ENCODE measurements at regions not wholly inside any gene's neighbourhood (a gene's known extent, or its start where the extent isn't known, plus 50 kb on each side); places are given as distances from the start of the nearest gene placed in this dataset.

DNA sequence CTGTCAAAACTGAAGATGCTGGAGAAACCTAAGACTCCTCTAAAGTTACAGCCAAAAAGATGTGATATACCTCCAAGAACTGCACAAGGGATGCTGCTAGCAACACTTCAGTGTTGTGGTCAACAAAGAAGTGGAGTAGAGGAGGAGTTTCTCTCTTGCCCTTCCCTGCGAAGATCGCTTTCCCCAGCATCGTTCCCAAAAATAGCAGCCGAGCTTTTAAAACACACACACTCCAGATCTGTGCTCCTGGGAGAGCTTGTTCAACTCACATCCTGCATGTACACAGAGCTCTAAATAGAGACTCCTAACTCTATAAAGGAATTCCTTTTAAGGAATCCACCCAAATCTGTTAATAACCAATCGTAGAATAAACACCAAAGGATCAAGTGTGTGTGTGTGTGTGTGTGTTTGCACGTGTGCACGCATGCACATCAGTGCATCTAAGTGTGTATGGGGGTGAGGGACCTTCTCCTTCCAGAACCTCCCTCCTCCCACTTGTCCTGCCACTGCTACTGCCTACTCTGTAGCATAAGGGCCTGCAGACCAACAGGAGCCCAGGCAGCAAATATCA, 58.5 kb downstream of the PSMG1 start:
- intact Hi-C loops (cut with DNase I), result loop anchor here (5.0 kb wide), 1 partner anchor 37 kb away; no protein-coding TSS in a partner anchor
- no peak for DNase-seq (ENCODE audit: low spot score)

DNA sequence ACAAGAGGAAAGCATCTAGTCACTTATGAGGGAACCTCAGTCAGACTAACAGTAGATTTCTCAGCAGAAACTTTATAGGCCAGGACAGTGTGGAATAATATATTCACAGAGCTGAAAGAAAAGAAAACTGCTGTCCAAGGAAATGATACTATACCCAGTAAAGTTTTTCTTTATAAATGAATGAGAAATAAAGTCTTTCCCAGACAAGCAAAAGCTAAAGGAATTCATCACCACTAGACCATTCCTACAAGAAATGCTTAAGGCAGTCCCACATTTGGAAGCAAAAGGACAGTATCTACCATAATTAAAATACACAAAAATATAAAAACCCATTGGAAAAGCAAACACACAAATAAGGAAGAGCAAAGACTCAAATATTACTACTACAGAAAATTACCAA, 59.9 kb downstream of the PSMG1 start:
- intact Hi-C loops (cut with DNase I), result no loop called here

DNA sequence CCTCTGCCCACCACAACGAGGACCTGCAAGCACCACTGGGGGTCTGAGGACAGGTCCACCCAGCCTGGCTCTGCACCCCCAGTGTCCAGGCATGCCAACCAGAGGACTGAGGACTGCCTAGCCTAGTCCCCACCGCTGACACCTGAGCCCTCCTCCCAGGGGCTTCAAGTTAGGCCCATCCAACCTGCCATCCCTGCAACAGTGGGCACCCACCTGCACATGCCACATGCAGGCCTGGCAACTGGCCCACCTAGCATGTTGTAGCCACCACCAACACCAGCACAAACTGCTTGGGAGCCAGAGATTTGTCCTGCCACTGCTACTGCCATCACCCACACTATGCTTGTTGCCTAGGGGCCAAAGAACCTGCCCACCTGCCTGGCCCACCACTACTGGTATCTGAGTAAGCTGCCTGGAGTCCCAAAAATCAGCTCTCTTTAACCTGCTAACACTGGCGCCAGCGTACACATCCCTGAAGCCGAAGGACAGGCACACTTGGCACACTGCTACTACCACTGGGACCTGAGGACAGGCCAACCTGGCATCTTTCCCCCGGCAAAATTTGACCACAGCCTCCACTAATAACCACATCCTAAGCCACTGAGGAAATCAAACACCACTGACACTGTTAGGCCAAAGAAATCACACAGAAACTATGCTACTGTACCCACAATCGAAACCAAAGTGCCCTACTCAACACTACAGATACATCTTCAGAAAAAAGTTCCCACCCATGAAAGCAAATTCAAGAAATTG, 61.5 kb downstream of the PSMG1 start:
- intact Hi-C loops (cut with DNase I), result no loop called here
- DNase-seq (ENCODE audit: low spot score), result no peak

More for the DNA sequence above, 59.9 kb downstream of the PSMG1 start:
- no peak for DNase-seq (ENCODE audit: low spot score)

DNA sequence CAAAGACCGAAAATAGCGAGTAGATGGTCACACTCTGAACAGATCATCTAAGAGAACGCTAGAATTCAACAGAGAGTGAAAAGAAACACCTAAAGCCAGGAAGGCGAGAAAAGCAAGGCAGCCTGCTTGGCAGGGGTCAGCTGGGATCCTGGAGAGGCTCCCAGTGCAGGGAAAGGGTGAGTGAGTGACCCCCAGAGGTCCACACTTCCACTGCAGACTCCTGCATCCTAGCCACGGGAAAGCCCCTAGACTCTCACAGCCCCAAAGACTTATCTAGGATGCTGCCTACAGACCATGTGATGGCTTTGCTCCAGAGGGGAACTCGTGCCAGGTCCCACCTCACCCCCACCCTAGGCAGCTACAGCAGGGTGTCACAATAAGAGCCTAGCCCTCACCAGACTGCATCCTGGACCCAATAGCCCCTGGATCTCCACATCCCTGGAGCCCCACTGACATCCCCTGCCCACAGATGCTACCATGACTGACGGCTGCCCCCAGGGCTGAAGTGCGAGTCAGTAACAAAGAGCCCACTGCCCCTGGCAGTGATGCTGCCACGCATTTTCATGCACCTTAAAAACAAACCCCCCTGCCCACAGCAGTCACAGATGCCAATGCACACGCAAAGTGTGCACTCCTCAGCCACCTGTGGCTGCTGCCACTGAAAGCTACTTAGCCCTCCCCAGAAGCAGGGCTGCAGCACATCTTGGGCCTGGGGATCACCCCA, 62.2 kb downstream of the PSMG1 start:
- no peak for DNase-seq (ENCODE audit: low spot score)
- intact Hi-C loops (cut with DNase I), result no loop called here

DNA sequence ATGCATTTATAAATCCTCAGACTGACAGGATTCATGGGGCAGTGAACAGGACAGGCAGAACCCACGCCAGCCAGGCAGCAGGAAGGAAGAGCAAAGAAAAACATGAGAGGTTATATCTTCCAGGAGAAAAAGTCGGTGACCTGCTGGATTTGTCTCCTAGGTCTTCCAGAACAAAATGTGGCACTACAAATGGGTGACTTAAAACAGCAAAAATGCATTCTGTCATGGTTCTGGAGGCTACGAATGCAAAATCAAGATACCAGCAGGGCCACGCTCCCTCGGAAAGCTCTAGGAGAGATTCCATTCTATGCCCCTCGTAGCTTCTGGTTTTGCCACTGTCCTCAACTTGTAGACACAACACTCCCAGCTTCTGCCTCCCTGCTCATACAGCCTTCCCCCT, 63.4 kb downstream of the PSMG1 start:
- DNase-seq (ENCODE audit: low spot score), result no peak
- intact Hi-C loops (cut with DNase I), result loop anchor here (5.0 kb wide), 1 partner anchor 118 kb away; no protein-coding TSS in a partner anchor

DNA sequence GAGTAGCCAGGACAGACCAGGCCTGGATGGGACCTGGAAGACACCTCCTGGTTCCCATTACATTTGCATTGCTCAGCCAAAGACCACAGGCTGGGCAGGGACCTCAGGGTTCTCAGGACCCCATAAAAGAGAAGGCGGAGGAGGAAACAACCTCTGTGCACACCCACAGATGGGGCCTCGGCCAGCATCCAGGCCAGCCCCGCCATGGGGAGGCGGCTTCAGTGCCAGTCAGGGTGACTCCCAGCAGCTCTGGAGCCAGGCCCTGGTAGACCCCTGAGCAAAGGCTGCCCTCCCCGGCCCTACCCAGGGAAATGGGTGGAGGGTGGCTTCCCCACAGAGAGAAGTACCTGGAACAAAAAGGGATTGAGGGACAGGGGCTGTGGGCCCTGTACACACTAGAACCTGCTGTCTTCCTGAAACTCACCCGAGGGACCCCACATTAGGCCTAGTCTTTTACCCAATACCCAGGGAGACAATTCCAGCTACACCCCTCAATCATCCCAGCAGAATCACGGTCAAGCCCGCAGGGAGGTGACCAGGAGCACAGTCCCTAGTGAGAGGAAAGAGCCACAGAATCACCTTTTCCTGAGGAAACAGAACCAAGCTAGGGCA, 64.5 kb downstream of the PSMG1 start:
- no peak for DNase-seq (ENCODE audit: low spot score)
- intact Hi-C loops (cut with DNase I), result loop anchor here (5.0 kb wide), 1 partner anchor 116 kb away; no protein-coding TSS in a partner anchor

DNA sequence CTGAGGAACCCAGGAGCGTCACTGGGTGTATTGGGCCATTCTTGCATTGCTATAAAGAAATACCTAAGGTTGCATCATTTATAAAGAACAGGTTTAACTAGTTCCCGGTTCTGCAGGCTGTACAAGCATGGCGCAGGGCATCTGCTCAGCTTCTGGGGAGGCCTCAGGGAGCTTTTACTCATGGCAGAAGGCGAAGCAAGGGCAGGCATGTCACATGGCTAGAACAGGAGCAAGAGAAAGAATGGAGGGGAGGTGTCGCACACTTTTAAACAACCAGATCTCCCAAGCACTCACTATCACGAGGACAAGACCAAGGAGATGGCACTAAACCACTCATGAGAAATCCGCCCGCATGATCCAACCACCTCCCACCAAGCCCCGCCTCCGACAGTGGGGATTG, 65.2 kb downstream of the PSMG1 start:
- intact Hi-C loops (cut with DNase I), result loop anchor here (5.0 kb wide), 1 partner anchor 116 kb away; no protein-coding TSS in a partner anchor
- DNase-seq (ENCODE audit: low spot score), result no peak

DNA sequence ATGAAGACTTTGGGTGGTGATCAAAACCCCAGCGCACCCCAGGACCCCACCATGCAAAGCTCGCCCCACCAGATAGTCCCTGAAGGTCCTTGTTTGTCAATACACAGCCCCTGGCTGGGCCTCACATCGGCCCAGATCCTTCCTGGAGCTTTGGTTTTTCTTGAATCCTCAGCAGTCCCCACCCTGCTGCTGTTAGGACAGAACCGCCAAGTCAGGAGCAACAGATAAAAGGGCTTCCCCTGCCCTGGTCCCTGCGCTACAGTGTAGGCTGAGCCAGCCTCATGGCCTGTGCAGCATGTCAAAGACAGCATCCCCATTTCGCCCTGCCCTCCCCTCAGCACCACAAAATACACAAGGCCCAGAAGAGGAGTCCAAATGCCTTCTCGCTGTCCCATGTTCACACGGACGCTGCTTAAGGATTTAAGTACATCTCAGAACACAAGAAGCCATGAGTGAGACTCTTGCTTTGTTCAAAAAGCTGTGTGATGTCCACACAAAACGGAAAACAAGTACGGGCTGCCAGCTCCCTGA, 65.7 kb downstream of the PSMG1 start:
- no peak for DNase-seq (ENCODE audit: low spot score)
- intact Hi-C loops (cut with DNase I), result loop anchor here (5.0 kb wide), 1 partner anchor 115 kb away; no protein-coding TSS in a partner anchor

DNA sequence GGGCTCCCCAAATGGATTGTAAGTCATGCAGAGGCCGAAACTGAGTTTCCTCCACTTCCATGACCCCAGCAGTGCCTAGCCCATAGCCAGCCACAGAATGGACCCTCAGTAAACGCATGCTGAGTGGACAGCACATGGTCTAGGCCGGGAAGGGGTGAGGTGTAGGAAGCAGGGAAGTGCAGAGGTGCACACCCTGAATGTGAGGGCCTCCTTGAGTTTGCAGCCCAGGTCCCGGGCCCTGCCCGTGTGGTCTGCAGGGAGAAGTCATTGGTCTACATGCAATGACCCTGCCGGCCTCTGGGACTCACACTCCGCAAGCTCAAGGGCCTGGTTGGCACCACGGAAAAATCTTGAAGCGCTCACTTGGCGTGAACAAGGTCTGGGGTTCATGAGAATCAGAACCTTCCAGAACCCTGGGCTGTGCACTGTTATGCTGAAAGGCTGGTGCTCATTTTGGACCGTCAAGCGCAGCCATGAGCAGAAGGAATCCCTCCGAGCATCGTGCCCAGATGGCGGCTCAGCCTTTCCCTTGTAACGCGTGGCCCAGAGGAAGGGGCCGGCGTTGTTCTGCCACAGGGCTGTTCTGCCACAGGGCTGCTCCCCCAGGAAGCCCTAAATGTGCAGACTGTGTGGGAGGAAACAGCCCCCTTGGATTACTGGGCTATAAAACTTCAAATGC, 66.4 kb downstream of the PSMG1 start:
- intact Hi-C loops (cut with DNase I), result loop anchor here (5.0 kb wide), 1 partner anchor 115 kb away; no protein-coding TSS in a partner anchor
- DNase-seq (ENCODE audit: low spot score), result no peak

DNA sequence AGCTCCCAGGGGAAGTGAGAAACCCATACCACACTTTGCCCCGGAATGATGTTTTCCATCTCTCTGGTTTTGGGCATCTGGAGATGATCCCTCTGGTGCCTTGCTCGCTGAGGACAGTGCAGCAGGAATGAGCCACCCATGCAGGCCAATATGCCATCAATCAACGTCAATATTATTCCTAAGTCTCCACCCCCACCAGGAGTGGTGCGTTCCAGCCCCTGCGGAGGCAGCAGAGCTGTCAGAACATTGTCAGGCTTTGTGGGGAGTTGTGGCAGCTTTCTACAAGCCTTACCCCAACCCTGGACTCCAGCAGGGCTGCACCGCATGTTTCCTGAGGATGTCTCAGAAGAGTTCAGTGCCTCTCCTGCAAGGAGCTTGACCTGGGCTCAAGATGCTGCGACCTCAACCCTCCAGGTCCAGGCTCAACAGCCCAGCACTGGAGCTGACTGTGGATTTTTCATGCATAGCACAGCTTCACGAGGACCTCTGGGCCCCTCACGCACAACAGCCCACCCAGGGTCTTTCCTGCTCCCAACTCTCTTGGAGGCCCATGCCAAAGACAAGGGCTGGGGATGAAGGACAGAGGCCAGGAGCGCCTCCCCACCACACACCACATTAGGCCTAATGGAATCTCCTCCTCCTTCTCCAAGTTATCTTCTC, 67.5 kb downstream of the PSMG1 start:
- intact Hi-C loops (cut with DNase I), result loop anchor here (5.0 kb wide), 1 partner anchor 113 kb away; no protein-coding TSS in a partner anchor
- DNase-seq (ENCODE audit: low spot score), result no peak

DNA sequence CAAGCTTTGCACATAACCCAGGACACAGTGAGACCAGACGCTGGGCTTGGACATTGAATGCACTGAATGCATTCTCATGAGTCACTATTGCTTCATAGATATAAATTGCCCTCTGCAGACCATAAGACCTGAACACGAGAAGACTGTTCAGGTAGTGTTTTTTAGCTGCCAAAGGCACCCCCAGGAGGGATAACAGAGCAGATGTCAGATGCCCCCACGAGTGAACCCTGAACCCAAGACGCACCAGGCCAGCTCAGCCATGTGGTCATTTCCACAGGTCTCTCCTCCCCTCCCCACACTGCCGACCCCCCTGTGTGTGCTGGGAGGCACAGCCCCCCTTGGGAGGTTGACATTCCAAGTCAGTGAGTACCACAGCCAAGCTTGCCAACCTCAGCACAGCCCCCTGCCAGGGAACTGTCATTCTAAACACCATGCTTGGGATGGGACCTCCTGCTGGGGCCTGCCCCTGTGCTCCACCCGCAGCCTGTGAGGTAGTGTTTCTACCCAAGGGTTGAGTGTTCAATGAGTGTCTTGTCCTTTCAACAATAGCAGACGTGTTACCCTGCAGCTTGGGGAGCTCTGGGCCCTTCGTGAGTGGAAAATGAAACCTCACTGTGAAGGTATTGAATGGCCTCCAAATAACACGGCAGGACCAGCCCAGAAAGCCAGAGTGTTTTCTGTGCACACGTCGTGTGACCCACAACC, 68.2 kb downstream of the PSMG1 start:
- intact Hi-C loops (cut with DNase I), result loop anchor here (5.0 kb wide), 1 partner anchor 113 kb away; no protein-coding TSS in a partner anchor
- no peak for DNase-seq (ENCODE audit: low spot score)

DNA sequence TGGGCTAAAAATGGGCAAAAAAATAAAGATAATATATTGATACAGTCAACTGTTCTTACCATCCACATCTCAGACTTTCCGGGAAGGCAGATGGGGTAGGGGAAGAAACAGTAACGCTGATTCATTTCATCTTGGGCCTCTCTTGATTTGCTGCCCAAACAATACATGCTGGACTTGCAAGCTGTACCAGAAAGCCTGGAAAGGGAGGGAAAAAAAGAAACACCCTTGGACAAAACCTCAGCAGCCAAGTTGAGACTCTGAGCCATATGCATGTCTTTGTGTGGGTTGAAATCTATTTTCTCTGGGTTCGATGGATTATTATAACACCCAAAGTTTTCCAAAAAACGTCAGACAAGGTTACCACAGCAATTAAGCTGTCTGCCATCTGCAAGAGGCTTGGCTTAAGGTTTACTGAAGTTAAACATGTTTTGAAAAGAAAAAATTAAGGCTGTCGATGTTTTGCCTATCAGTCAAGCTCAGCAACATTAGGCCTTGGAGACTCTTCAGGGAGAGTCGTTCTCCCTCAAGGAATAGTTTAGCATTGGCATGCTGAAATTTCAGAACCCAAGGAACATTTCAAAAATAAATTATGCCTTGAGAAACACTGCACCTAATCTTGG, 71.2 kb downstream of the PSMG1 start:
- intact Hi-C loops (cut with DNase I), result no loop called here
- DNase-seq (ENCODE audit: low spot score), result no peak

DNA sequence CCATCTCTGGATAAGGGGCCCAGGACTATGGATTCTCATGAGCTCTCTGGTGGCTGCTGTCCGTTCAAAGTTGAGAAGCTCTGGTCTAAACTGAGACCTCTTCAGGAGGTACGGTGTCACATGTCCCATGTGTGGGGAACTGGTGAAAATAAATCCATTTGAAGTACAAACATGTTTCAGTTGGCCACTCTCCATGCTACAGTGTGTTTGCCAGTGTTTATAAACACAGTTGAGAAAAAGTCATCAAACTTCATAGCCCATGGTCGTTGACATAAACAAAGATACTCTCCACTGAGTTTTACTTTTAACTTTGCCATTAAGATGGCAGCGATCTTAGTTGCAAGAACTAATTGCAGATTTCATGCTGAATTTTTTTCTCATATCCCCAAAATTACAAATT, 72.8 kb downstream of the PSMG1 start:
- intact Hi-C loops (cut with DNase I), result no loop called here
- DNase-seq (ENCODE audit: low spot score), result no peak

DNA sequence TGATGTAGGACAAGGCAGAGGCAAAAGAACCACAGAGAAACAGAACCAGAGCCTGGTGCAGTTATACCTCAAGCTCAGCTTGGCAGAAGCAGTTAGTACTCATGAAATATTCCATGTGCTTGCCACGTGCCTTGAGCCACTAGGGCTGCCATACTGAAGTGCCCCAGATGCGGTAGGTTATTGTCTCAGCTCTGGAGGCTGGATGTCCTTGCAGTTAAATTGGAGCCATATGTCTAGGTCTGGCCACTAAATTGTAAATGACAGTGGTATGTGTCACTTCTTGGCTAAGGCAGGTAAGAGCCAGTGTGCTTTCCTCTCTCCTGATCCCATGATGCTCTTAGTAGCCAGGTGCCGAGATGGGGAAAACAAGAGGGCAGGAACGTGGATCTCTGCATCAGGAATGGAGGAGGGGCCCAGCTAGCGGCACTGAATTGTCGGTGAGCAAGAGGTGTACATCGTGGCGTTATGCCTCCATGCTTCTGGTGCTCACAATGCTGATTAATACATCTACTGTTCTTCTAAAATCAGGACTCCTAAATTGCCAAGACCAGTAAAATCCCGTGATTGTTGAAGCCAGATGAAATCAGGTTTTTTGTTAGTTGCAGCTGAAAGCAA, 73.5 kb downstream of the PSMG1 start:
- intact Hi-C loops (cut with DNase I), result no loop called here
- DNase-seq (ENCODE audit: low spot score), result no peak

DNA sequence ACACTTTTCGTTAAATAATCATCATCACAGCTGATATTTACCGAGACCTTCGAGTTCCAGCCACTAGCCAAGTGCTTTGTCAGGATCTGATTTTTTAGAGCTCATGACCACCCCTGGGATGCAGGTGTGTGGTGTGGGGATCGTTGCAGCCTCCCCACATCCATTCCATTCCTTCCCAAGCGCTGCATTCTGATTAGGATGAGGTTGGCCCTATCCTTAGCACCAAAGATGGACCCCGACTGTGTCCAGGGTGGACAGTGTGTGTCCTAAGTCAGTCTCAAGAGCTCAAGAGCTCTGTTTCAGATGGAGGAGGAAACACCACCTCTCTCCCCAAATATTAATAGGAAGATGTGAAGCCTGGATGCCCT, 74.1 kb downstream of the PSMG1 start:
- intact Hi-C loops (cut with DNase I), result no loop called here

DNA sequence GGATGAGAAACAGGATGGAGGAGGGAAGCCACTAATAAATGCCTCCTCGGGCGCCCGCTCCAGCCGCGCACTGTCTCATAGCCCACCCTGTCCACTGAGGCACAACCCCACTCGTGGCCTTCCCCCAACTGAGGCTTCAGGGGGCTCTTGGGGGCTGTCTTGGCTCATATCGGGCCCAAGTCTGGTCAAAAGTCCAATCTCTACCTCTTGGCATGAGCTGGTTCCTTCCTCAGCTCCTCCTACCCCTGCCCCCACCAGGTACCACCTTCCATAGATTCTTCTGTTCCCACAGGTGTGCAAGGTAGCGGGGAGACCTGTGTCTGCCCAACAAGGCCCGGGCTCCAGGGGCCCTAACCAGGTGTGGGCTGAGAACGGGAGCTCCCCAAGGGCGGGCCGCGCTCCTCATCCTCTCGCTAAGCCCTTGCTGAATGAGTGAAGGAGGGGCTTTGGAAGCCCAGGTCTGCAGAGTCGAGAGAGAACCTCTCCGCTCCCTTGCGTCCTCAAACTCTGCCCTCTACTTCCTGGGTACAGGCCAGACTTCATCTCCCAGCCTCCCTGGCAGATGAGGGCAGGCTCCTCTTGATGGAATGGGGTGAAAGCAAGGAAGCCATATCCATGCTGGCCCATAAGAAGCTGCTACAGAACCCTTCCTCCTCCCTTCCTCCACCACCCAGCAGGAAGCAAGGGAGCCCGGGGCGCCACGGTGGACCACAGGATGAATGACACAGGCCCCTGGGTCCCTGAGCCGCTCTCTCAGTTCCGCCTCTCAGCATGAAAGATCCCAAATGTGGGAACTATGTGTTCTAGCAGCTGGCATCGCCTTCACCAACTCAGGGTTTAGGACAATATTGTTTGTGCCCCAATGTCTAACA, 74.7 kb downstream of the PSMG1 start:
- DNase-seq (ENCODE audit: low spot score), result no peak
- intact Hi-C loops (cut with DNase I), result no loop called here

More for the DNA sequence above, 74.1 kb downstream of the PSMG1 start:
- DNase-seq (ENCODE audit: low spot score), result no peak

All from cardiac septum (tissue), 1 donor.